DOHH2 (cell line): ENCODE measurements at regions not wholly inside any gene's neighbourhood (a gene's known extent, or its start where the extent isn't known, plus 50 kb on each side); places are given as distances from the start of the nearest gene placed in this dataset.

Experiments
- H3F3A ChIP-seq: fragments of 200-600 bp; sonication (generic), shearing (Covaris generic); 2 replicates; pipeline ENCODE4 v1.6.0; 2016; ENCODE audit warnings: antibody characterized with exemption, mild to moderate bottlenecking; ENCODE audit not compliant: control insufficient read depth, insufficient read depth
- H3K27ac ChIP-seq: fragments of 200-600 bp; sonication (generic); 2 replicates; pipeline ENCODE4 v1.5.1; 2014; ENCODE audit warnings: low read depth, mild to moderate bottlenecking, low read length, moderate library complexity
- H3K27me3 ChIP-seq: fragments of 200-600 bp; sonication (generic); 2 replicates; pipeline ENCODE4 v1.6.1; 2014; ENCODE audit warnings: mild to moderate bottlenecking, low read length, mixed read lengths; ENCODE audit not compliant: control insufficient read depth
- H3K36me3 ChIP-seq: fragments of 200-600 bp; sonication (generic); 2 replicates; pipeline ENCODE4 v1.6.1; 2014; ENCODE audit warnings: mild to moderate bottlenecking, low read length, moderate library complexity, mixed read lengths; ENCODE audit not compliant: control insufficient read depth
- H3K4me1 ChIP-seq: fragments of 200-600 bp; sonication (generic); 2 replicates; pipeline ENCODE4 v1.6.1; 2014; ENCODE audit warnings: mild to moderate bottlenecking, low read length, mixed read lengths; ENCODE audit not compliant: control insufficient read depth
- H3K4me2 ChIP-seq: fragments of 200-600 bp; sonication (generic); 2 replicates; pipeline ENCODE4 v1.6.0; 2014; ENCODE audit warnings: mild to moderate bottlenecking, low read length, moderate library complexity
- H3K4me3 ChIP-seq: fragments of 200-600 bp; sonication (generic); 2 replicates; pipeline ENCODE4 v1.5.1; 2014; ENCODE audit warnings: mild to moderate bottlenecking, low read length, mixed read lengths
- H3K79me2 ChIP-seq: fragments of 200-600 bp; sonication (generic); 2 replicates; pipeline ENCODE4 v1.6.1; 2014; ENCODE audit warnings: mild to moderate bottlenecking, low read length, mixed read lengths; ENCODE audit not compliant: control insufficient read depth
- H3K9me2 ChIP-seq: fragments of 200-600 bp; sonication (generic); replicated peaks from 2 replicates; pipeline ENCODE4 v1.6.1; 2014; ENCODE audit warnings: mild to moderate bottlenecking, low read length, mixed read lengths; ENCODE audit not compliant: control insufficient read depth
- H3K9me3 ChIP-seq: fragments of 200-600 bp; sonication (generic); 2 replicates; pipeline ENCODE4 v1.6.1; 2014; ENCODE audit warnings: antibody characterized with exemption, low read length, mixed read lengths; ENCODE audit not compliant: control insufficient read depth, insufficient read depth
- H4K20me1 ChIP-seq: fragments of 200-600 bp; sonication (generic); 2 replicates; pipeline ENCODE4 v1.6.0; 2014; ENCODE audit warnings: low read depth, mild to moderate bottlenecking, antibody characterized with exemption, low read length, moderate library complexity; ENCODE audit not compliant: control insufficient read depth, insufficient read depth
- EZH2phosphoT487 ChIP-seq: fragments of 200-600 bp; sonication (generic); IDR thresholded peaks from 2 replicates; pipeline ENCODE4 v1.6.1; 2017; ENCODE audit warnings: borderline replicate concordance, mild to moderate bottlenecking, antibody characterized with exemption, low read length, moderate library complexity, mixed read lengths
- TF ChIP-seq, protein P1 (sequence below): fragments of 200-600 bp; sonication (generic); IDR thresholded peaks from one replicate; pipeline ENCODE4 v1.5.1; 2014; ENCODE audit warnings: antibody characterized with exemption, mild to moderate bottlenecking, low read depth, low read length; ENCODE audit not compliant: poor library complexity, severe bottlenecking

DNA sequence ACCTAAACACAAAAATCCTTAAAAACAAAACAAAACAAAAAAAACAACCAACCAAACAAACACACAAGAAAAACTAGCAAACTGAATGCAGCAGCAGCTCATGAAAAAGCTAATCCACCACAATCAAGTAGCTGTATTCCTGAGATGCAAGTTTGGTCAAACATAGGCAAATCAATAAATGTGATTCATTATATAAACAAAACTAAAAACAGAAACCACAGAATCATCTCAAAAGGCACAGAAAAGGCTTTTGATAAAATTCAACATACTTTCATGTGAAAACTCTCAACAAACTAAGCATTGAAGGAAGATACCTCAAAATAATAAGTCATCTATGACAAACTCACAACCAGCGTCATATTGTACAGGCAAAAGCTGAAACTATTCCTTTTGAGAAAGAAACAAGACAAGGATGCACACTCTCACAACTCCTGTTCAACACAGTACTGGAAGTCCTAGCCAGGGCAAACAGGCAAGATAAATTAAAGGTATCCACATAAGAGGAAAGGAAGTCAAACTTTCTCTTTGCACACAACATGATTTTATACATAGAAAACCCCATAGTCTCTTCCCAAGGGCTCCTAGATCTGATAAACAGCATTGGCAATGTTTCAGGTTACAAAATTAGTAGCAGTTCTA, 495.1 kb upstream of the SGO1 start:
- Histone ChIP-seq H3K4me1 (no peaks in the 10 kb centered on the region), H3K27me3 (no peaks in the 10 kb centered on the region), H3K79me2 (no peaks in the 10 kb centered on the region), H3K4me2 (no peak overlapping the region), H3K27ac (no peak overlapping the region), H3K36me3 (no peaks in the 10 kb centered on the region), H3K4me3 (no peak overlapping the region), H4K20me1 (no peaks in the 10 kb centered on the region), H3F3A (no peaks in the 10 kb centered on the region), H3K9me3 (no peaks in the 10 kb centered on the region), H3K9me2 (no peaks in the 10 kb centered on the region)
- TF ChIP-seq, protein P1, sequence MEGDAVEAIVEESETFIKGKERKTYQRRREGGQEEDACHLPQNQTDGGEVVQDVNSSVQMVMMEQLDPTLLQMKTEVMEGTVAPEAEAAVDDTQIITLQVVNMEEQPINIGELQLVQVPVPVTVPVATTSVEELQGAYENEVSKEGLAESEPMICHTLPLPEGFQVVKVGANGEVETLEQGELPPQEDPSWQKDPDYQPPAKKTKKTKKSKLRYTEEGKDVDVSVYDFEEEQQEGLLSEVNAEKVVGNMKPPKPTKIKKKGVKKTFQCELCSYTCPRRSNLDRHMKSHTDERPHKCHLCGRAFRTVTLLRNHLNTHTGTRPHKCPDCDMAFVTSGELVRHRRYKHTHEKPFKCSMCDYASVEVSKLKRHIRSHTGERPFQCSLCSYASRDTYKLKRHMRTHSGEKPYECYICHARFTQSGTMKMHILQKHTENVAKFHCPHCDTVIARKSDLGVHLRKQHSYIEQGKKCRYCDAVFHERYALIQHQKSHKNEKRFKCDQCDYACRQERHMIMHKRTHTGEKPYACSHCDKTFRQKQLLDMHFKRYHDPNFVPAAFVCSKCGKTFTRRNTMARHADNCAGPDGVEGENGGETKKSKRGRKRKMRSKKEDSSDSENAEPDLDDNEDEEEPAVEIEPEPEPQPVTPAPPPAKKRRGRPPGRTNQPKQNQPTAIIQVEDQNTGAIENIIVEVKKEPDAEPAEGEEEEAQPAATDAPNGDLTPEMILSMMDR = no peak
- no peak for TF ChIP-seq EZH2phosphoT487

DNA sequence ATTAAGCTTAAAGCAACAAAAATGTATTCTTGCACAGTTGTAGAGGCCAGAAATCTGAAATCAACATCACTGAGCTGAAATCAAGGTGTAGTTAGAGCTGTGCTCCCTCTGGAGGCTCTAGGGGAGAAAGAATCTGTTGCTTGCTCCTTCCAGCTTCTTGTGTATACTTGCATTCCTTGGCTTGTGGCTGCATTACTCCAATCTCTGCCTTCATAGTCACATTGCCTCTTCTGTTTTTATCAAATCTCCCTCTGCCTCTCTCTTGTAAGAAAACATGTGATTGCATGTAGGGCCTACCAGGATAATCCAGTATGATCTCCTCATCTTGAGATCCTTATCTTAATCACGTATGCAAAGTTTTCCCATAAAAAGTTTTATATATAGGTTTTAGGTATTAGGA, 487.9 kb upstream of the SGO1 start:
- H3K4me2 ChIP-seq = no peak overlapping the region
- H3K9me2 ChIP-seq = no peaks in the 10 kb centered on the region
- no peaks in the 10 kb centered on the region for H3K9me3 ChIP-seq
- H3K27me3 ChIP-seq = no peaks in the 10 kb centered on the region
- H3F3A ChIP-seq = no peaks in the 10 kb centered on the region
- TF ChIP-seq, protein P1 = no peak
- no peak for TF ChIP-seq EZH2phosphoT487
- no peak overlapping the region for H3K4me3 ChIP-seq
- H3K27ac ChIP-seq = no peak overlapping the region
- no peaks in the 10 kb centered on the region for H3K36me3 ChIP-seq
- no peaks in the 10 kb centered on the region for H3K4me1 ChIP-seq
- H4K20me1 ChIP-seq = no peaks in the 10 kb centered on the region
- H3K79me2 ChIP-seq = no peaks in the 10 kb centered on the region

DNA sequence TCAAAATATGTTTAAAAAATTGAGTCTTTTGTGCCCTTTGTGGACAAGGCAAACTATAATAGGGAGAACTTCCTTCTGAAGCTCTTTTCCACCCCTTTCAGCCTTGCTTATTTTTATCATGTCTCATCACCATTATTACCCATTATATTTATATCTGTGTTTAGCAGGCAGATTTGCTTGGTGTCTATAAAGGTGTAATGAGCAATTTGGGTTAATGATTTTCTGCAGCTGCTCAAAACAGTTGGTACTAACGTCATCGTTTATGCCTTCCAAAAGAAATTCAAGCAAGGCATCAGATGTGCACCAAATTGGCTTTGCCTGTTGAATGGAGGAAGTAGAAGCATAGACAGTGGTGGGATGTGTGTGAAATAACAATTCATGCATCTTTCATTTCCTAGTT, 483.7 kb upstream of the SGO1 start:
- no peaks in the 10 kb centered on the region for H3K27me3 ChIP-seq
- H3K79me2 ChIP-seq = no peaks in the 10 kb centered on the region
- no peak overlapping the region for H3K4me3 ChIP-seq
- no peaks in the 10 kb centered on the region for H3K4me1 ChIP-seq
- H4K20me1 ChIP-seq = no peaks in the 10 kb centered on the region
- no peaks in the 10 kb centered on the region for H3K9me2 ChIP-seq
- no peaks in the 10 kb centered on the region for H3K9me3 ChIP-seq
- TF ChIP-seq, protein P1 = no peak
- no peak for TF ChIP-seq EZH2phosphoT487
- no peak overlapping the region for H3K4me2 ChIP-seq
- H3F3A ChIP-seq = no peaks in the 10 kb centered on the region
- no peaks in the 10 kb centered on the region for H3K36me3 ChIP-seq
- no peak overlapping the region for H3K27ac ChIP-seq
